ENCODE measurements at regions not wholly inside any gene's neighbourhood (a gene's known extent, or its start where the extent isn't known, plus 50 kb on each side); places are given as distances from the start of the nearest gene placed in this dataset.

GRCh38 chr3:143209715-143210059 lies 90.1 kb downstream of the CHST2 start:
- ATAC-seq (ENCODE audit: low read depth) (no peak), DNase-seq (no peak)
- no peak overlapping the region for H3K4me3 ChIP-seq (ENCODE audit: control extremely low read depth in 1 of 5, extremely low read depth in 1 of 5, insufficient read depth in 1 of 5, low read depth in 2 of 5, low read length in 4 of 5)
- peaks cover 0 to 3% (median 0%) of the 10 kb centered on the region in 3 donors for H3K9me3 ChIP-seq (ENCODE audit: control extremely low read depth in 1 of 3, control insufficient read depth in 2 of 3, insufficient read depth in 1 of 3, low read length in 2 of 3)
- Mint-ChIP-seq H3K9me3 (ENCODE audit: insufficient read depth) (peaks cover 4% of the 10 kb centered on the region), H3K27ac (no peak overlapping the region), H3K27me3 (no peaks in the 10 kb centered on the region), H3K4me1 (peaks cover 14% of the 10 kb centered on the region), H3K4me3 (no peak overlapping the region)
- intact Hi-C loops (cut with micrococcal nuclease) = no loop called here
- CTCF ChIA-PET = no interaction called here
- no peak for TF ChIP-seq CTCF (IDR thresholded peaks at IDR 0.05)
- no peak for TF ChIP-seq EZH2 (IDR thresholded peaks at IDR 0.05; ENCODE audit: borderline replicate concordance, insufficient read depth, low read depth, low read length, poor library complexity, severe bottlenecking)
- H3K27me3 ChIP-seq (replicated peaks in 1 of 4; ENCODE audit: control extremely low read depth in 1 of 4, control insufficient read depth in 3 of 4, insufficient read depth in 4 of 4, low read length in 3 of 4) = no peaks in the 10 kb centered on the region
- H3K27ac ChIP-seq (ENCODE audit: low read length in 2 of 2) = no peak overlapping the region
- no peak overlapping the region for H3K4me2 ChIP-seq (replicated peaks; ENCODE audit: low read depth, low read length, poor library complexity, severe bottlenecking)
- no peak overlapping the region for H3K9ac ChIP-seq (ENCODE audit: low read length)
- H4K20me1 ChIP-seq (ENCODE audit: control insufficient read depth, insufficient read depth, low read length, poor library complexity, severe bottlenecking) = no peaks in the 10 kb centered on the region
- H3K79me2 ChIP-seq (ENCODE audit: control insufficient read depth, insufficient read depth, low read length) = no peaks in the 10 kb centered on the region
- H3K36me3 ChIP-seq (replicated peaks in 1 of 2; ENCODE audit: control extremely low read depth in 1 of 2, control insufficient read depth in 1 of 2, extremely low read depth in 1 of 2, insufficient read depth in 2 of 2, low read length in 1 of 2) = no peaks in the 10 kb centered on the region
- POLR2A ChIA-PET = no interaction called here
- no peak overlapping the region for H2AFZ ChIP-seq (ENCODE audit: insufficient read depth, low read depth, low read length, poor library complexity, severe bottlenecking)
- WGBS (ENCODE audit: insufficient coverage) = 100% methylated on average over 1 of the region's 4 CpGs
- H3K4me1 ChIP-seq (ENCODE audit: control insufficient read depth in 2 of 2, insufficient read depth in 2 of 2, low read length in 2 of 2) = peaks cover 7 to 9% of the 10 kb centered on the region in 2 donors

- DNase-seq (no peak), ATAC-seq (ENCODE audit: low read depth) (no peak)
- Histone ChIP-seq H3K79me2 (ENCODE audit: control insufficient read depth, insufficient read depth, low read length) (no peaks in the 10 kb centered on the region), H3K36me3 (replicated peaks in 1 of 2; ENCODE audit: control extremely low read depth in 1 of 2, control insufficient read depth in 1 of 2, extremely low read depth in 1 of 2, insufficient read depth in 2 of 2, low read length in 1 of 2) (no peaks in the 10 kb centered on the region), H4K20me1 (ENCODE audit: control insufficient read depth, insufficient read depth, low read length, poor library complexity, severe bottlenecking) (no peaks in the 10 kb centered on the region), H3K4me2 (replicated peaks; ENCODE audit: low read depth, low read length, poor library complexity, severe bottlenecking) (no peak overlapping the region), H3K27ac (ENCODE audit: low read length in 2 of 2) (no peak overlapping the region), H3K4me1 (ENCODE audit: control insufficient read depth in 2 of 2, insufficient read depth in 2 of 2, low read length in 2 of 2) (peaks cover 7 to 9% of the 10 kb centered on the region in 2 donors), H3K27me3 (replicated peaks in 1 of 4; ENCODE audit: control extremely low read depth in 1 of 4, control insufficient read depth in 3 of 4, insufficient read depth in 4 of 4, low read length in 3 of 4) (no peaks in the 10 kb centered on the region), H3K4me3 (ENCODE audit: control extremely low read depth in 1 of 5, extremely low read depth in 1 of 5, insufficient read depth in 1 of 5, low read depth in 2 of 5, low read length in 4 of 5) (no peak overlapping the region), H3K9ac (ENCODE audit: low read length) (no peak overlapping the region), H2AFZ (ENCODE audit: insufficient read depth, low read depth, low read length, poor library complexity, severe bottlenecking) (no peak overlapping the region), H3K9me3 (ENCODE audit: control extremely low read depth in 1 of 3, control insufficient read depth in 2 of 3, insufficient read depth in 1 of 3, low read length in 2 of 3) (peaks cover 0 to 3% (median 0%) of the 10 kb centered on the region in 3 donors)
- peaks cover 4% of the 10 kb centered on the region for H3K9me3 Mint-ChIP-seq (ENCODE audit: insufficient read depth)
- 100% methylated on average over 1 of the region's 2 CpGs for WGBS (ENCODE audit: insufficient coverage)
- no peak overlapping the region for H3K27ac Mint-ChIP-seq
- CTCF ChIA-PET = no interaction called here
- H3K4me3 Mint-ChIP-seq = no peak overlapping the region
- intact Hi-C loops (cut with micrococcal nuclease) = no loop called here
- H3K4me1 Mint-ChIP-seq = peaks cover 14% of the 10 kb centered on the region
- POLR2A ChIA-PET = no interaction called here
- no peaks in the 10 kb centered on the region for H3K27me3 Mint-ChIP-seq
- TF ChIP-seq CTCF (IDR thresholded peaks at IDR 0.05) = no peak
- TF ChIP-seq EZH2 (IDR thresholded peaks at IDR 0.05; ENCODE audit: borderline replicate concordance, insufficient read depth, low read depth, low read length, poor library complexity, severe bottlenecking) = no peak
These were observed 90.6 kb downstream of the CHST2 start for GRCh38 chr3:143210141-143210540.

Measured in B cell (primary cell).